ENCODE measurements at regions not wholly inside any gene's neighbourhood (a gene's known extent, or its start where the extent isn't known, plus 50 kb on each side); places are given as distances from the start of the nearest gene placed in this dataset.

DNA sequence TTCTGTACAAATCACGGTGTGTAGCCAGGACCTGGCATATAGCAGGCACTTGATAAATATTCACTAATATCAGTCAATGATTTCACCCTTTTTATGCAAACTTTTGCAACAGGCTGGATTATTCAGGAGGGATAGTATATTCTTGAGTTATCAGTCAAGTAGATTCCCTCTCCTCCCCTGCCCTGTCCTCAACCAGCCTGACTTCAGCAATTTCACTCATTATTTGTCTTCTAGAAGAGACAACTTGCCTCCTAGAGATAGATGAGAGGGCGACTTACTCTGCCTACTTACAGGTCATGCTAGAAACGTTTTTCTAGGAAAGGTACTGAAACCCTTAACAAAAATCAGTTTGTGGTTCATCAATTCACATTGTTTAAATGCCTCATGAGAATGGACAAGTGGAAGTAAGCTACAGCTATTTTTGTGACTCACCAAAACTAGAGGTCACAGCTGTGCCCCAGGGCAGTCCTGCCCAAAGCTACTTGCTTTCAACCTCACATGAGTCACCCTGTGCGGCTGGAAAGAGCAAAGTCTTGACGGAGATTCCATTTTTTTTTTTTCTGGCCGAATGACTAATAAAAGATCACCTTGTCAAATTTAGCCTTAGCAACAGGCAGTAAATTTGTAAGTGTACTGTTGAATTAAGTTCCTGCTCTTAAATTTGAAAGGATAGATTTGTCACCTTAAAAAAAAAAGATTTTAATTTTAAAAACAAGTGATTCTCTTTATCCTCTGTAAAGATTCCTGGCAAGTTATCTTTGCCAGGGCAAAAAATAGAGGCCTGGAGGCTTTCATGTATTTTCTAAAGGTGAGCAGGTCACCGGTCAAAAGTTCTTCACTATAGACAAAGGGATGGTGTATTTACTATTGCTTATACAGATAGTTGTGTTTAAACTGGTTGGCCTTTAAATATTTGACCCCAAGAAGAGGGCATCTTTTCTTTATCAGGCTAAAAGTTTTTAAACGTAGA, 109.0 kb upstream of the SLC35G4 start:
- Histone ChIP-seq H3K9me3 (ENCODE audit: low read depth) (no peaks in the 10 kb centered on the region), H3K4me3 (no peak overlapping the region), H3K27ac (peak overlapping the region; percentile 44), H4K20me1 (ENCODE audit: insufficient read depth) (no peaks in the 10 kb centered on the region), H3K27me3 (replicated peaks; ENCODE audit: insufficient read depth) (no peaks in the 10 kb centered on the region), H3K4me2 (ENCODE audit: unreplicated experiment) (peak overlapping the region; percentile 49), H2AFZ (no peak overlapping the region), H3K9ac (no peak overlapping the region), H3K4me1 (ENCODE audit: insufficient read depth) (peaks cover 40% of the 10 kb centered on the region), H3K9me2 (ENCODE audit: insufficient read depth) (no peaks in the 10 kb centered on the region), H3F3A (ENCODE audit: insufficient read depth) (peaks cover 25% of the 10 kb centered on the region), H3K79me2 (ENCODE audit: insufficient read depth) (no peaks in the 10 kb centered on the region), H3K36me3 (ENCODE audit: low read depth) (no peaks in the 10 kb centered on the region)
- TF ChIP-seq EZH2phosphoT487 (IDR thresholded peaks at IDR 0.05; ENCODE audit: insufficient read depth, low read depth) = no peak
- 32 to 35% methylated on average over 8 of the region's 8 CpGs for WGBS, 2 experiments (ENCODE audit: low coverage in 1 of 2, low lambda C conversion rate in 2 of 2, missing lambda C conversion rate in 2 of 2)
- DNase-seq = peak; percentile 99
- in situ Hi-C loops (cut with MboI) = no loop called here

DNA sequence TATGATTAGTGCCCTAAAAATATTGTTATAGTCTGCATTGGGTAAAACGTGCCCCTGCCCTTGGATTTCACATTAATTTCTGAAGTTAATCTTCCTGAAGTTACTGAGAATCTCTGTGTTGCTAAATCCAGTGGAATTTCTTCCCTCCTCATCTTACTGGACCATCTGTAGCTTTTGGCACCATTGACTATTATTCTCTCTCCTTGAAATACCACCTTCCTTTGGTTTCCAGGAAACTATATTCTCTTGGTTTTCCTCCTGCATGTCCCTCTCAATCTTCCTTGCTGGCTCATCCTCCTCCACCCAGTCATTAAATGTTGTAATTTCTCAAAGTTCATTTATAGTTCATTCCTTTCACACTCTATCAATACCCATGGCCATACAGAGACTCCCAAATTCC, 110.6 kb upstream of the SLC35G4 start:
- peaks cover 32% of the 10 kb centered on the region for H3F3A ChIP-seq (ENCODE audit: insufficient read depth)
- H3K27ac ChIP-seq = no peak overlapping the region
- TF ChIP-seq EZH2 (IDR thresholded peaks at IDR 0.05; ENCODE audit: insufficient read depth, poor library complexity, severe bottlenecking) = no peak
- TF ChIP-seq EZH2phosphoT487 (IDR thresholded peaks at IDR 0.05; ENCODE audit: insufficient read depth, low read depth) = no peak
- peak; percentile 29 for DNase-seq
- no peaks in the 10 kb centered on the region for H3K27me3 ChIP-seq (replicated peaks; ENCODE audit: insufficient read depth)
- no peak overlapping the region for H2AFZ ChIP-seq
- H3K4me1 ChIP-seq (ENCODE audit: insufficient read depth) = peaks cover 48% of the 10 kb centered on the region
- no peaks in the 10 kb centered on the region for H3K36me3 ChIP-seq (ENCODE audit: low read depth)
- no peaks in the 10 kb centered on the region for H3K9me3 ChIP-seq (ENCODE audit: low read depth)
- H3K4me3 ChIP-seq = no peak overlapping the region
- no peaks in the 10 kb centered on the region for H3K9me2 ChIP-seq (ENCODE audit: insufficient read depth)
- H3K79me2 ChIP-seq (ENCODE audit: insufficient read depth) = no peaks in the 10 kb centered on the region
- 85 to 96% methylated on average over 1 of the region's 1 CpG for WGBS, 2 experiments (ENCODE audit: low coverage in 1 of 2, low lambda C conversion rate in 2 of 2, missing lambda C conversion rate in 2 of 2)
- in situ Hi-C loops (cut with MboI) = no loop called here
- H3K4me2 ChIP-seq (ENCODE audit: unreplicated experiment) = no peak overlapping the region
- H4K20me1 ChIP-seq (ENCODE audit: insufficient read depth) = no peaks in the 10 kb centered on the region
- no peak overlapping the region for H3K9ac ChIP-seq

DNA sequence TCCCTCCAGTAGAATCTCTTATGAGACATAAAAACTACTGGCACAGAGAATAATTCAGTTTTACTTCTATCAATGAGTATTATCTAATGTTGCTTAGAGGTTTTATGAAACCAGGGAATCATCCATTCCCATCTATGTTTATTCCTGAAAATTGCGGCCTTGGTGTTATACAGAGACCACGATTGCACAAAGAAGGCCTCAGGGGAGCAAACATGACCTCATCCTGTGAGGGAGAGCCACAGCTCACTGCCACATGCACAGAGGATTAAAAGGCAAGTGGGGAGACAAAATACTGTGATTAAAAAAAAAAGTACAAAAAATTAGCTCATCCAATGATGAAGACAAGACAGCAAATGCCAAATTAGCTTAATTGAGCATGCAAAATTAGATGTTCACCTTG, 111.8 kb upstream of the SLC35G4 start:
- Histone ChIP-seq H3K79me2 (ENCODE audit: insufficient read depth) (no peaks in the 10 kb centered on the region), H3K27me3 (replicated peaks; ENCODE audit: insufficient read depth) (no peaks in the 10 kb centered on the region), H3K4me2 (ENCODE audit: unreplicated experiment) (no peak overlapping the region), H3K36me3 (ENCODE audit: low read depth) (no peaks in the 10 kb centered on the region), H3K9me2 (ENCODE audit: insufficient read depth) (no peaks in the 10 kb centered on the region), H2AFZ (no peak overlapping the region), H3K9me3 (ENCODE audit: low read depth) (no peaks in the 10 kb centered on the region), H3K9ac (no peak overlapping the region), H3K27ac (no peak overlapping the region), H3K4me3 (no peak overlapping the region), H3F3A (ENCODE audit: insufficient read depth) (peaks cover 32% of the 10 kb centered on the region), H3K4me1 (ENCODE audit: insufficient read depth) (peaks cover 51% of the 10 kb centered on the region), H4K20me1 (ENCODE audit: insufficient read depth) (no peaks in the 10 kb centered on the region)
- TF ChIP-seq EZH2 (IDR thresholded peaks at IDR 0.05; ENCODE audit: insufficient read depth, poor library complexity, severe bottlenecking) (no peak), EZH2phosphoT487 (IDR thresholded peaks at IDR 0.05; ENCODE audit: insufficient read depth, low read depth) (no peak)
- WGBS, 2 experiments (ENCODE audit: low coverage in 1 of 2, low lambda C conversion rate in 2 of 2, missing lambda C conversion rate in 2 of 2) = 28 to 35% methylated on average over 2 of the region's 2 CpGs
- in situ Hi-C loops (cut with MboI) = no loop called here
- peak; percentile 77 for DNase-seq

DNA sequence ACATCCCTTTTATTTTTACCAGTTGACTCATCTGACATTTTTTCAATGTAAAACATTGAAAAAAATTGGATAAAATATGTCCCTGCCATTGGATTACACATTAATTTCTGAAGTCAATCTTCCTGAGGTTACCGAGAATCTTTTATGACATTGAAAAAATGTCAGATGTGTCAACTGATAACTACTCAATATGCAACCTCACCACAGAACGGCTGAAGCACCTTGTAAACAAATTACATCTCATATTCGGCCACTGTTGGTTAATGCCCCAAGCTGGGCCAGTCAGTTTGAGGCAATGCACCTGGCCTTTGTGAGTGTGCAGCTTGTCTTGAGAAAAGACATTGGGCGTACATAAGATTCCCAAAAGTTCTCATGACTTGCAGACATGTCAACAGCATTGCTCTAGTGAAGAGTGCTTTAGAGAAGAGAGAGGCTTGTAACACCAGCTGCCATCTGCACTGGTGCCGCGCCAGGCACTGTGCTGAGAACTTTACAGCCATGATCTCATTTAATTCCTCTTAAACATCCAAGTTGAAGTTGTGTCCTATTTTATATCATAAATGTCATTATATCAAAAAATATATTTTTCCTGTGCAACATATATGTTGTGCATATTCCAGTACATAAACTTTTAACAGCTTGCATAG, 112.7 kb upstream of the SLC35G4 start:
- H3K4me1 ChIP-seq (ENCODE audit: insufficient read depth) = peaks cover 50% of the 10 kb centered on the region
- in situ Hi-C loops (cut with MboI) = no loop called here
- peaks cover 32% of the 10 kb centered on the region for H3F3A ChIP-seq (ENCODE audit: insufficient read depth)
- no peaks in the 10 kb centered on the region for H3K79me2 ChIP-seq (ENCODE audit: insufficient read depth)
- TF ChIP-seq EZH2phosphoT487 (IDR thresholded peaks at IDR 0.05; ENCODE audit: insufficient read depth, low read depth) = no peak
- TF ChIP-seq EZH2 (IDR thresholded peaks at IDR 0.05; ENCODE audit: insufficient read depth, poor library complexity, severe bottlenecking) = no peak
- 82 to 86% methylated on average over 6 of the region's 6 CpGs for WGBS, 2 experiments (ENCODE audit: low coverage in 1 of 2, low lambda C conversion rate in 2 of 2, missing lambda C conversion rate in 2 of 2)
- no peaks in the 10 kb centered on the region for H4K20me1 ChIP-seq (ENCODE audit: insufficient read depth)
- no peaks in the 10 kb centered on the region for H3K9me3 ChIP-seq (ENCODE audit: low read depth)
- no peak overlapping the region for H3K4me2 ChIP-seq (ENCODE audit: unreplicated experiment)
- H3K27me3 ChIP-seq (replicated peaks; ENCODE audit: insufficient read depth) = no peaks in the 10 kb centered on the region
- no peak for DNase-seq
- no peak overlapping the region for H2AFZ ChIP-seq
- no peak overlapping the region for H3K27ac ChIP-seq
- no peaks in the 10 kb centered on the region for H3K9me2 ChIP-seq (ENCODE audit: insufficient read depth)
- H3K36me3 ChIP-seq (ENCODE audit: low read depth) = no peaks in the 10 kb centered on the region
- no peak overlapping the region for H3K9ac ChIP-seq
- H3K4me3 ChIP-seq = no peak overlapping the region

Data from GM23248 (cell line).